HEK293 (cell line): ENCODE measurements at regions not wholly inside any gene's neighbourhood (a gene's known extent, or its start where the extent isn't known, plus 50 kb on each side); places are given as distances from the start of the nearest gene placed in this dataset.

ENCODE experiments used
- CTCF ChIA-PET: fragments of 350-600 bp; formaldehyde crosslinking; extraction: SDS; loops from one replicate; lab custom pipeline; 2021; ENCODE audit warnings: antibody characterized with exemption; lab: Yijun Ruan, JAX
- POLR2A ChIA-PET: fragments of 300-600 bp; formaldehyde crosslinking; extraction: SDS; loops from one replicate; lab custom pipeline; 2020; ENCODE audit warnings: antibody characterized with exemption, inconsistent platforms; lab: Yijun Ruan, JAX
- H3K27ac ChIP-seq: fragments of 200-500 bp; sonication (Bioruptor generic); 2 replicates; pipeline ENCODE4 v1.5.1; 2014; ENCODE audit warnings: low read depth, low read length, control low read depth, inconsistent platforms; ENCODE audit errors: extremely low read depth
- H3K36me3 ChIP-seq, 2 experiments: fragments of 200-500 bp in 1 of 2; sonication (Bioruptor generic) in 1 of 2; 1 replicate in 1 of 2; 2 replicates in 1 of 2; pipeline ENCODE4 v1.5.1; 2014 to 2017; ENCODE audit warnings: inconsistent platforms in 2 of 2, low read length in 2 of 2; ENCODE audit not compliant: control insufficient read depth in 2 of 2, insufficient read depth in 1 of 2
- H3K4me1 ChIP-seq: fragments of 200-500 bp; sonication (Bioruptor generic); 2 replicates; pipeline ENCODE4 v1.5.1; 2014; ENCODE audit warnings: mild to moderate bottlenecking, low read length, inconsistent platforms; ENCODE audit not compliant: control insufficient read depth, insufficient read depth
- H3K4me3 ChIP-seq: 2 replicates; pipeline ENCODE4 v1.5.1; 2011; ENCODE audit warnings: low read depth, mild to moderate bottlenecking, control low read depth, low read length, moderate library complexity
- H3K9me3 ChIP-seq: fragments of 200-500 bp; sonication (Bioruptor generic); 2 replicates; pipeline ENCODE4 v1.5.1; 2014; ENCODE audit warnings: low read depth, low read length, inconsistent platforms; ENCODE audit not compliant: control insufficient read depth, insufficient read depth
- BCL11A ChIP-seq: fragments of 450-650 bp; formaldehyde crosslinking; IDR thresholded peaks from 2 replicates; pipeline ENCODE4 v1.5.1; 2016; ENCODE audit warnings: low read depth, missing biosample characterization, missing genetic modification characterization
- MYNN ChIP-seq: fragments of 450-650 bp; formaldehyde crosslinking; IDR thresholded peaks from 2 replicates; pipeline ENCODE4 v1.5.1; 2016; ENCODE audit warnings: missing biosample characterization, missing genetic modification characterization, borderline replicate concordance
- ZNF146 ChIP-seq: fragments of 450-650 bp; formaldehyde crosslinking; IDR thresholded peaks from 2 replicates; pipeline ENCODE4 v1.5.1; 2016; ENCODE audit warnings: missing biosample characterization, missing genetic modification characterization
- ZNF175 ChIP-seq: fragments of 450-650 bp; formaldehyde crosslinking; IDR thresholded peaks from 2 replicates; pipeline ENCODE4 v1.5.1; 2016; ENCODE audit warnings: missing biosample characterization, missing genetic modification characterization
- ZNF335 ChIP-seq: fragments of 450-650 bp; formaldehyde crosslinking; conservative IDR thresholded peaks from 2 replicates; pipeline ENCODE4 v1.5.1; 2016; ENCODE audit warnings: missing biosample characterization, missing genetic modification characterization
- ZNF654 ChIP-seq: fragments of 450-650 bp; formaldehyde crosslinking; IDR thresholded peaks from 2 replicates; pipeline ENCODE4 v1.5.1; 2016; ENCODE audit warnings: low read depth, missing biosample characterization, missing genetic modification characterization
- TF ChIP-seq, protein P1 (sequence below): fragments of 450-650 bp; formaldehyde crosslinking; IDR thresholded peaks from 2 replicates; pipeline ENCODE4 v1.5.1; 2016; ENCODE audit warnings: missing biosample characterization, missing genetic modification characterization, borderline replicate concordance
- TF ChIP-seq, protein P2 (sequence below): fragments of 450-650 bp; formaldehyde crosslinking; conservative IDR thresholded peaks from 2 replicates; pipeline ENCODE4 v1.5.1; 2016; ENCODE audit warnings: low read depth, missing biosample characterization, missing genetic modification characterization
- TF ChIP-seq, protein P3 (sequence below): fragments of 450-650 bp; formaldehyde crosslinking; IDR thresholded peaks from 2 replicates; pipeline ENCODE4 v1.5.1; 2016; ENCODE audit warnings: missing biosample characterization, missing genetic modification characterization, borderline replicate concordance
- TF ChIP-seq, protein P4 (sequence below): fragments of 450-650 bp; formaldehyde crosslinking; IDR thresholded peaks from 2 replicates; pipeline ENCODE4 v1.5.1; 2016; ENCODE audit warnings: missing biosample characterization, missing genetic modification characterization

DNA sequence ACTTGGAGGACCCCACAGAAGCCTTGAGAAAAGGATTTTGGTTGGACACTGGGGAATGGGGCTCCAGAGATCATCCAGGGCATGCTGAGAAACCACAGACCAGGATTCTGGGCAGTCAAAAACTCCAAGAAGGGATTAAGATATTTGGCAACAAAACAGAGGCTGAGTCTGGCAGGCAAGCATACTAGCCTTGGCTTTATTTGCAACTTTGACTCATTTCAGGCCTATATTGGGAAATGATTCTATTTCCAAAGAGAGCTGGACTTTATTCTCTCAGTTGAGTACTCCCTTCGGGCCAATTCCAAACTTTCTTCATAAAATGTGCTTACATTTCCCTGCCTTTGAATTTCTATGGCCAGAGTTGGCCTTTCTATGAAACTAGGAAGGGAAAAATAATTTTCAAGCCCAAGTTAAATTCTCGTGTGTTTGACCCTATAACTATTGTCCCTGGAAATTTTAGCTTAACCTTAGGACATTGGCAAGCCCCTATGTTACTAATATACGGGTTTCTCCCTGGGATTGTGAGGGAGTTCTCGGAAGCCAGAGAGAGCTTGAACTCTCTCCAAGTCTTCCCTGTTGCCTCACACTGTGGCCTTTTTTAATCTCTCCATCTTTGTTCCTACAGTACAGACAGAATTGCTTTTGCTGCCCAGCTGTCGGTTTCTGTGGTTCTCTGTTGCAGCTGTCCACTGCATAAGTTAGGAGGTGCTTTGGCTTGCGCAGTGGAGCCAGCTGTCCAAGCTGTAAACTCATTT lies 112.6 kb upstream of the FAM9A start (continued):
- no peak for TF ChIP-seq MYNN (tag by site-specific recombination)
- no peak for TF ChIP-seq ZNF175 (tag by site-specific recombination)
- TF ChIP-seq ZNF654 = no peak
- TF ChIP-seq ZNF335 (tag by site-specific recombination) = no peak
- TF ChIP-seq, protein P1, sequence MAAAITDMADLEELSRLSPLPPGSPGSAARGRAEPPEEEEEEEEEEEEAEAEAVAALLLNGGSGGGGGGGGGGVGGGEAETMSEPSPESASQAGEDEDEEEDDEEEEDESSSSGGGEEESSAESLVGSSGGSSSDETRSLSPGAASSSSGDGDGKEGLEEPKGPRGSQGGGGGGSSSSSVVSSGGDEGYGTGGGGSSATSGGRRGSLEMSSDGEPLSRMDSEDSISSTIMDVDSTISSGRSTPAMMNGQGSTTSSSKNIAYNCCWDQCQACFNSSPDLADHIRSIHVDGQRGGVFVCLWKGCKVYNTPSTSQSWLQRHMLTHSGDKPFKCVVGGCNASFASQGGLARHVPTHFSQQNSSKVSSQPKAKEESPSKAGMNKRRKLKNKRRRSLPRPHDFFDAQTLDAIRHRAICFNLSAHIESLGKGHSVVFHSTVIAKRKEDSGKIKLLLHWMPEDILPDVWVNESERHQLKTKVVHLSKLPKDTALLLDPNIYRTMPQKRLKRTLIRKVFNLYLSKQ (tag by site-specific recombination) = no peak

DNA sequence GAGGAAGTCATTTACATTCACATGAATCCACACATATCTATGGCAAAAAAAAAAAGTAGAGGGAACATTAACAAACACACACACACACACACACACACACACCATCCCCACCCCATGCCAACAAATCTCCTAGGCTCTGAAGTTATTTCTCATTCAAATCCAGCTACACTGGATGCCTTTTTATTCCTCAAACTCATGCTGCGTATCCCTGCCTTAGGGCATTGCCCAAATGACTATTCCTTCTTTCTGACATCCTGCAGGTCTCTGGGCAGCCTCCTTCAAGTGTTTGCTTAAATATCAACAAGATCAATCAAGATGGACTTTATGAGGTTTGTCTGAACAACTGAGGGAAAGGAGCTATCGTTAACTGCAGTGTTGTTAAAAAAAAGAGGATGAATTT lies 106.5 kb upstream of the FAM9A start:
- no peak overlapping the region for H3K27ac ChIP-seq
- no peaks in the 10 kb centered on the region for H3K36me3 ChIP-seq
- TF ChIP-seq, protein P2, sequence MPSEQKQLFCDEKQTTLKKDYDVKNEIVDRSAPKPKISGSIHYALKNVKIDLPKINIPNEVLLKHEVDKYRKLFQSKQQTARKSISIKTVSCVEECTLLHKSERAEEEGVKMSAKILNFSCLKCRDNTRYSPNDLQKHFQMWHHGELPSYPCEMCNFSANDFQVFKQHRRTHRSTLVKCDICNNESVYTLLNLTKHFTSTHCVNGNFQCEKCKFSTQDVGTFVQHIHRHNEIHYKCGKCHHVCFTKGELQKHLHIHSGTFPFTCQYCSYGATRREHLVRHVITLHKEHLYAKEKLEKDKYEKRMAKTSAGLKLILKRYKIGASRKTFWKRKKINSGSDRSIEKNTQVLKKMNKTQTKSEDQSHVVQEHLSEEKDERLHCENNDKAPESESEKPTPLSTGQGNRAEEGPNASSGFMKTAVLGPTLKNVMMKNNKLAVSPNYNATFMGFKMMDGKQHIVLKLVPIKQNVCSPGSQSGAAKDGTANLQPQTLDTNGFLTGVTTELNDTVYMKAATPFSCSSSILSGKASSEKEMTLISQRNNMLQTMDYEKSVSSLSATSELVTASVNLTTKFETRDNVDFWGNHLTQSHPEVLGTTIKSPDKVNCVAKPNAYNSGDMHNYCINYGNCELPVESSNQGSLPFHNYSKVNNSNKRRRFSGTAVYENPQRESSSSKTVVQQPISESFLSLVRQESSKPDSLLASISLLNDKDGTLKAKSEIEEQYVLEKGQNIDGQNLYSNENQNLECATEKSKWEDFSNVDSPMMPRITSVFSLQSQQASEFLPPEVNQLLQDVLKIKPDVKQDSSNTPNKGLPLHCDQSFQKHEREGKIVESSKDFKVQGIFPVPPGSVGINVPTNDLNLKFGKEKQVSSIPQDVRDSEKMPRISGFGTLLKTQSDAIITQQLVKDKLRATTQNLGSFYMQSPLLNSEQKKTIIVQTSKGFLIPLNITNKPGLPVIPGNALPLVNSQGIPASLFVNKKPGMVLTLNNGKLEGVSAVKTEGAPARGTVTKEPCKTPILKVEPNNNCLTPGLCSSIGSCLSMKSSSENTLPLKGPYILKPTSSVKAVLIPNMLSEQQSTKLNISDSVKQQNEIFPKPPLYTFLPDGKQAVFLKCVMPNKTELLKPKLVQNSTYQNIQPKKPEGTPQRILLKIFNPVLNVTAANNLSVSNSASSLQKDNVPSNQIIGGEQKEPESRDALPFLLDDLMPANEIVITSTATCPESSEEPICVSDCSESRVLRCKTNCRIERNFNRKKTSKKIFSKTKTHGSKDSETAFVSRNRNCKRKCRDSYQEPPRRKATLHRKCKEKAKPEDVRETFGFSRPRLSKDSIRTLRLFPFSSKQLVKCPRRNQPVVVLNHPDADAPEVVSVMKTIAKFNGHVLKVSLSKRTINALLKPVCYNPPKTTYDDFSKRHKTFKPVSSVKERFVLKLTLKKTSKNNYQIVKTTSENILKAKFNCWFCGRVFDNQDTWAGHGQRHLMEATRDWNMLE (tag by site-specific recombination) = no peak
- TF ChIP-seq, protein P3, sequence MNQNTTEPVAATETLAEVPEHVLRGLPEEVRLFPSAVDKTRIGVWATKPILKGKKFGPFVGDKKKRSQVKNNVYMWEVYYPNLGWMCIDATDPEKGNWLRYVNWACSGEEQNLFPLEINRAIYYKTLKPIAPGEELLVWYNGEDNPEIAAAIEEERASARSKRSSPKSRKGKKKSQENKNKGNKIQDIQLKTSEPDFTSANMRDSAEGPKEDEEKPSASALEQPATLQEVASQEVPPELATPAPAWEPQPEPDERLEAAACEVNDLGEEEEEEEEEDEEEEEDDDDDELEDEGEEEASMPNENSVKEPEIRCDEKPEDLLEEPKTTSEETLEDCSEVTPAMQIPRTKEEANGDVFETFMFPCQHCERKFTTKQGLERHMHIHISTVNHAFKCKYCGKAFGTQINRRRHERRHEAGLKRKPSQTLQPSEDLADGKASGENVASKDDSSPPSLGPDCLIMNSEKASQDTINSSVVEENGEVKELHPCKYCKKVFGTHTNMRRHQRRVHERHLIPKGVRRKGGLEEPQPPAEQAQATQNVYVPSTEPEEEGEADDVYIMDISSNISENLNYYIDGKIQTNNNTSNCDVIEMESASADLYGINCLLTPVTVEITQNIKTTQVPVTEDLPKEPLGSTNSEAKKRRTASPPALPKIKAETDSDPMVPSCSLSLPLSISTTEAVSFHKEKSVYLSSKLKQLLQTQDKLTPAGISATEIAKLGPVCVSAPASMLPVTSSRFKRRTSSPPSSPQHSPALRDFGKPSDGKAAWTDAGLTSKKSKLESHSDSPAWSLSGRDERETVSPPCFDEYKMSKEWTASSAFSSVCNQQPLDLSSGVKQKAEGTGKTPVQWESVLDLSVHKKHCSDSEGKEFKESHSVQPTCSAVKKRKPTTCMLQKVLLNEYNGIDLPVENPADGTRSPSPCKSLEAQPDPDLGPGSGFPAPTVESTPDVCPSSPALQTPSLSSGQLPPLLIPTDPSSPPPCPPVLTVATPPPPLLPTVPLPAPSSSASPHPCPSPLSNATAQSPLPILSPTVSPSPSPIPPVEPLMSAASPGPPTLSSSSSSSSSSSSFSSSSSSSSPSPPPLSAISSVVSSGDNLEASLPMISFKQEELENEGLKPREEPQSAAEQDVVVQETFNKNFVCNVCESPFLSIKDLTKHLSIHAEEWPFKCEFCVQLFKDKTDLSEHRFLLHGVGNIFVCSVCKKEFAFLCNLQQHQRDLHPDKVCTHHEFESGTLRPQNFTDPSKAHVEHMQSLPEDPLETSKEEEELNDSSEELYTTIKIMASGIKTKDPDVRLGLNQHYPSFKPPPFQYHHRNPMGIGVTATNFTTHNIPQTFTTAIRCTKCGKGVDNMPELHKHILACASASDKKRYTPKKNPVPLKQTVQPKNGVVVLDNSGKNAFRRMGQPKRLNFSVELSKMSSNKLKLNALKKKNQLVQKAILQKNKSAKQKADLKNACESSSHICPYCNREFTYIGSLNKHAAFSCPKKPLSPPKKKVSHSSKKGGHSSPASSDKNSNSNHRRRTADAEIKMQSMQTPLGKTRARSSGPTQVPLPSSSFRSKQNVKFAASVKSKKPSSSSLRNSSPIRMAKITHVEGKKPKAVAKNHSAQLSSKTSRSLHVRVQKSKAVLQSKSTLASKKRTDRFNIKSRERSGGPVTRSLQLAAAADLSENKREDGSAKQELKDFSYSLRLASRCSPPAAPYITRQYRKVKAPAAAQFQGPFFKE = no peak
- no peak for TF ChIP-seq ZNF146 (tag by site-specific recombination)
- TF ChIP-seq, protein P4, sequence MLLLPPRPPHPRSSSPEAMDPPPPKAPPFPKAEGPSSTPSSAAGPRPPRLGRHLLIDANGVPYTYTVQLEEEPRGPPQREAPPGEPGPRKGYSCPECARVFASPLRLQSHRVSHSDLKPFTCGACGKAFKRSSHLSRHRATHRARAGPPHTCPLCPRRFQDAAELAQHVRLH (tag by site-specific recombination) = no peak
- no peak for TF ChIP-seq BCL11A (tag by site-specific recombination)
- TF ChIP-seq, all 188 proteins: peak for 0
- H3K4me3 ChIP-seq = no peak overlapping the region
- H3K4me1 ChIP-seq = no peaks in the 10 kb centered on the region
- ChIA-PET CTCF (interaction anchor here (1.0 kb wide), 1 partner anchor 28 kb away, joined by 3 read pairs; no protein-coding TSS in a partner anchor), POLR2A (no interaction called here)
- H3K9me3 ChIP-seq = no peaks in the 10 kb centered on the region
